ENCODE measurements at regions not wholly inside any gene's neighbourhood (a gene's known extent, or its start where the extent isn't known, plus 50 kb on each side); places are given as distances from the start of the nearest gene placed in this dataset.
"Not testable (repeated sequence)": the region's sequence is repeated elsewhere in the genome, so short reads cannot be mapped to it uniquely, and the experiment has no call there.

DNA sequence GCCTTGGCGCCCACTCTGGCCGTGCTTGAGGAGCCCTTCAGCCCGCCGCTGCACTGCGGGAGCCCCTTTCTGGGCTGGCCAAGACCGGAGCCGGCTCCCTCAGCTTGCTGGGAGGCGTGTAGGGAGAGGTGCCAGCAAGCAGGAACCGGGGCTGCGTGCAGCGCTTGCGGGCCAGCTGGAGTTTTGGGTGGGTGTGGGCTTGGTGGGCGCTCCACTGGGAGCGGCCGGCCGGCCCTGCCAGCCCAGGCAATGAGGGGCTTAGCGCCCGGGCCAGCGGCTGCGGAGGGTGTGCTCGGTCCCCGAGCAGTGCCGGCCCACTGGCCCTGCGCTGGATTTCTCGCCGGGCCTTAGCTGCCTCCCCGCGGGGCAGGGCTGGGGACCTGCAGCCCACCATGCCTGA lies 204.9 kb upstream of the HNRNPA3 start:
- TF ChIP-seq, protein P1, sequence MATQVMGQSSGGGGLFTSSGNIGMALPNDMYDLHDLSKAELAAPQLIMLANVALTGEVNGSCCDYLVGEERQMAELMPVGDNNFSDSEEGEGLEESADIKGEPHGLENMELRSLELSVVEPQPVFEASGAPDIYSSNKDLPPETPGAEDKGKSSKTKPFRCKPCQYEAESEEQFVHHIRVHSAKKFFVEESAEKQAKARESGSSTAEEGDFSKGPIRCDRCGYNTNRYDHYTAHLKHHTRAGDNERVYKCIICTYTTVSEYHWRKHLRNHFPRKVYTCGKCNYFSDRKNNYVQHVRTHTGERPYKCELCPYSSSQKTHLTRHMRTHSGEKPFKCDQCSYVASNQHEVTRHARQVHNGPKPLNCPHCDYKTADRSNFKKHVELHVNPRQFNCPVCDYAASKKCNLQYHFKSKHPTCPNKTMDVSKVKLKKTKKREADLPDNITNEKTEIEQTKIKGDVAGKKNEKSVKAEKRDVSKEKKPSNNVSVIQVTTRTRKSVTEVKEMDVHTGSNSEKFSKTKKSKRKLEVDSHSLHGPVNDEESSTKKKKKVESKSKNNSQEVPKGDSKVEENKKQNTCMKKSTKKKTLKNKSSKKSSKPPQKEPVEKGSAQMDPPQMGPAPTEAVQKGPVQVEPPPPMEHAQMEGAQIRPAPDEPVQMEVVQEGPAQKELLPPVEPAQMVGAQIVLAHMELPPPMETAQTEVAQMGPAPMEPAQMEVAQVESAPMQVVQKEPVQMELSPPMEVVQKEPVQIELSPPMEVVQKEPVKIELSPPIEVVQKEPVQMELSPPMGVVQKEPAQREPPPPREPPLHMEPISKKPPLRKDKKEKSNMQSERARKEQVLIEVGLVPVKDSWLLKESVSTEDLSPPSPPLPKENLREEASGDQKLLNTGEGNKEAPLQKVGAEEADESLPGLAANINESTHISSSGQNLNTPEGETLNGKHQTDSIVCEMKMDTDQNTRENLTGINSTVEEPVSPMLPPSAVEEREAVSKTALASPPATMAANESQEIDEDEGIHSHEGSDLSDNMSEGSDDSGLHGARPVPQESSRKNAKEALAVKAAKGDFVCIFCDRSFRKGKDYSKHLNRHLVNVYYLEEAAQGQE (IDR thresholded peaks at IDR 0.05; ENCODE audit: insufficient read depth in 1 of 2, low read depth in 2 of 2, low read length in 1 of 2): not testable (repeated sequence)
- TF ChIP-seq, protein P2, sequence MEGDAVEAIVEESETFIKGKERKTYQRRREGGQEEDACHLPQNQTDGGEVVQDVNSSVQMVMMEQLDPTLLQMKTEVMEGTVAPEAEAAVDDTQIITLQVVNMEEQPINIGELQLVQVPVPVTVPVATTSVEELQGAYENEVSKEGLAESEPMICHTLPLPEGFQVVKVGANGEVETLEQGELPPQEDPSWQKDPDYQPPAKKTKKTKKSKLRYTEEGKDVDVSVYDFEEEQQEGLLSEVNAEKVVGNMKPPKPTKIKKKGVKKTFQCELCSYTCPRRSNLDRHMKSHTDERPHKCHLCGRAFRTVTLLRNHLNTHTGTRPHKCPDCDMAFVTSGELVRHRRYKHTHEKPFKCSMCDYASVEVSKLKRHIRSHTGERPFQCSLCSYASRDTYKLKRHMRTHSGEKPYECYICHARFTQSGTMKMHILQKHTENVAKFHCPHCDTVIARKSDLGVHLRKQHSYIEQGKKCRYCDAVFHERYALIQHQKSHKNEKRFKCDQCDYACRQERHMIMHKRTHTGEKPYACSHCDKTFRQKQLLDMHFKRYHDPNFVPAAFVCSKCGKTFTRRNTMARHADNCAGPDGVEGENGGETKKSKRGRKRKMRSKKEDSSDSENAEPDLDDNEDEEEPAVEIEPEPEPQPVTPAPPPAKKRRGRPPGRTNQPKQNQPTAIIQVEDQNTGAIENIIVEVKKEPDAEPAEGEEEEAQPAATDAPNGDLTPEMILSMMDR (IDR thresholded peaks at IDR 0.05): not testable (repeated sequence)
